Smooth muscle cell (in vitro differentiated cells): ENCODE measurements at regions not wholly inside any gene's neighbourhood (a gene's known extent, or its start where the extent isn't known, plus 50 kb on each side); places are given as distances from the start of the nearest gene placed in this dataset.

Experiments used
- DNase-seq: peaks from one replicate; lab custom pipeline; 2025; ENCODE audit not compliant: unreplicated experiment; lab: John Stamatoyannopoulos, UW
- H2AFZ ChIP-seq: fragments of 200-600 bp; sonication (generic); 2 replicates; pipeline ENCODE4 v1.6.0; 2016; ENCODE audit warnings: antibody characterized with exemption, low read depth, mild to moderate bottlenecking
- H3F3A ChIP-seq: fragments of 200-600 bp; sonication (generic); 2 replicates; pipeline ENCODE4 v1.6.0; 2017; ENCODE audit warnings: antibody characterized with exemption, low read depth
- H3K27ac ChIP-seq: fragments of 200-600 bp; sonication (generic); 2 replicates; pipeline ENCODE4 v1.5.1; 2016; ENCODE audit warnings: low read depth, mild to moderate bottlenecking
- H3K27me3 ChIP-seq: fragments of 200-600 bp; sonication (generic); 2 replicates; pipeline ENCODE4 v1.6.1; 2016; ENCODE audit warnings: low read depth, mild to moderate bottlenecking
- H3K36me3 ChIP-seq: fragments of 200-600 bp; sonication (generic); 2 replicates; pipeline ENCODE4 v1.5.1; 2016; ENCODE audit warnings: low read depth
- H3K4me1 ChIP-seq: fragments of 200-600 bp; sonication (generic); 2 replicates; pipeline ENCODE4 v1.5.1; 2016; ENCODE audit warnings: low read depth
- H3K4me2 ChIP-seq: fragments of 200-600 bp; sonication (generic); 2 replicates; pipeline ENCODE4 v1.6.0; 2016; ENCODE audit warnings: mild to moderate bottlenecking
- H3K4me3 ChIP-seq: fragments of 200-600 bp; sonication (generic); 2 replicates; pipeline ENCODE4 v1.5.1; 2016; ENCODE audit warnings: mild to moderate bottlenecking
- H3K79me2 ChIP-seq: fragments of 200-600 bp; sonication (generic); 2 replicates; pipeline ENCODE4 v1.6.0; 2016; ENCODE audit warnings: low read depth, mild to moderate bottlenecking
- H3K9ac ChIP-seq: fragments of 200-600 bp; sonication (generic); 2 replicates; pipeline ENCODE4 v1.6.0; 2016; ENCODE audit warnings: low read depth
- H3K9me3 ChIP-seq: fragments of 200-600 bp; sonication (generic); replicated peaks from 2 replicates; pipeline ENCODE4 v1.5.1; 2016; ENCODE audit warnings: low read depth
- H4K20me1 ChIP-seq: fragments of 200-600 bp; sonication (generic); 2 replicates; pipeline ENCODE4 v1.6.0; 2016; ENCODE audit warnings: low read depth
- CTCF ChIP-seq: fragments of 200-600 bp; sonication (generic); IDR thresholded peaks from 2 replicates; pipeline ENCODE4 v1.5.1; 2017; ENCODE audit warnings: borderline replicate concordance, mild to moderate bottlenecking, antibody characterized with exemption; ENCODE audit not compliant: insufficient read depth, poor library complexity, severe bottlenecking
- WGBS: methylation state at CpG from one replicate; pipeline ENCODE4 v1.1.7; 2016; ENCODE audit warnings: low lambda C conversion rate; 5-methylcytosine and 5-hydroxymethylcytosine counted together

GRCh38 chr9:13450723-13451122, 171.2 kb upstream of the MPDZ start:
- Histone ChIP-seq H3K36me3 (no peaks in the 10 kb centered on the region), H3K79me2 (no peaks in the 10 kb centered on the region), H3K9me3 (no peaks in the 10 kb centered on the region), H3K4me3 (no peak overlapping the region), H3K27ac (no peak overlapping the region), H3K4me2 (no peak overlapping the region), H3K4me1 (no peaks in the 10 kb centered on the region), H3K9ac (no peak overlapping the region), H3K27me3 (no peaks in the 10 kb centered on the region), H4K20me1 (no peaks in the 10 kb centered on the region), H3F3A (no peaks in the 10 kb centered on the region), H2AFZ (no peak overlapping the region)
- WGBS: 76% methylated on average over 3 of the region's 3 CpGs
- no peak for TF ChIP-seq CTCF
- no peak for DNase-seq

- 94% methylated on average over 2 of the region's 2 CpGs for WGBS
- H3K36me3 ChIP-seq: no peaks in the 10 kb centered on the region
- H3K9ac ChIP-seq: no peak overlapping the region
Observed at GRCh38 chr9:13448482-13448881, 169.0 kb upstream of the MPDZ start.

DNA sequence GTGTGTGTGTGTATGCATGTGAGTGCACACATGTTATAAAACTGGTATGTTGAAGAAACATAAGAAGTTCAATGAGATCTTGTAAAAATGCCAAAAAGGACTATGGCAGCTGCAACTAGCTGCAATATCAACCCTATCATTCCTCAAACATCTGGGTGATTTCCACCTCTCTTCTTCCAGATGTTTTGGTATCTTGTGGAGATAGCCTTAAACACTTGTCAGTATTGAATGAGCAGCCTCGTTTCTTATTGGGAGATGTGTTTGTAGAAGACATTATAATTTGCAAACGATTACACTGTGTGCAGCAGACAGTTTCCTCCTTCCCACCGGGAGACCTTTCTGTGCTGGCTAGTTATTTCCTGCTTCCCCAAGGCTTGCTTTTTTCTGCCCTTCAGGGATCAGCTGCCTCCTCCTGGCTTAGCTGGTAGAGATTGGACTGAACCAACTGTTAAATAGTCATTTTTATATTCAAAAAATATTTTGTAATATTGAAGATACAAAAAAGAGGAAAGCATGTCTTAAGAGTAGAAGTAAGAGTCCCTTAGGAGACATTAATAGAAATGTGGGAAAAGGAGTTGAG, 168.4 kb upstream of the MPDZ start:
- no peak overlapping the region for H3K27ac ChIP-seq
- no peaks in the 10 kb centered on the region for H4K20me1 ChIP-seq
- no peaks in the 10 kb centered on the region for H3K27me3 ChIP-seq
- H3K4me3 ChIP-seq: no peak overlapping the region
- no peak for DNase-seq
- H3K9me3 ChIP-seq: no peaks in the 10 kb centered on the region
- no peaks in the 10 kb centered on the region for H3F3A ChIP-seq
- no peaks in the 10 kb centered on the region for H3K36me3 ChIP-seq
- no peaks in the 10 kb centered on the region for H3K4me1 ChIP-seq
- WGBS: 42% methylated on average over 3 of the region's 3 CpGs
- no peak overlapping the region for H3K4me2 ChIP-seq
- no peak overlapping the region for H2AFZ ChIP-seq
- H3K79me2 ChIP-seq: no peaks in the 10 kb centered on the region
- no peak overlapping the region for H3K9ac ChIP-seq
- TF ChIP-seq CTCF: no peak

More at GRCh38 chr9:13448482-13448881, 169.0 kb upstream of the MPDZ start:
- Histone ChIP-seq H3K4me3 (no peak overlapping the region), H3K27ac (no peak overlapping the region), H3K79me2 (no peaks in the 10 kb centered on the region), H4K20me1 (no peaks in the 10 kb centered on the region), H3K4me1 (no peaks in the 10 kb centered on the region), H3F3A (no peaks in the 10 kb centered on the region), H3K27me3 (no peaks in the 10 kb centered on the region), H3K4me2 (no peak overlapping the region), H2AFZ (no peak overlapping the region), H3K9me3 (no peaks in the 10 kb centered on the region)
- TF ChIP-seq CTCF: no peak
- DNase-seq: no peak
